ENCODE measurements at regions not wholly inside any gene's neighbourhood (a gene's known extent, or its start where the extent isn't known, plus 50 kb on each side); places are given as distances from the start of the nearest gene placed in this dataset.

DNA sequence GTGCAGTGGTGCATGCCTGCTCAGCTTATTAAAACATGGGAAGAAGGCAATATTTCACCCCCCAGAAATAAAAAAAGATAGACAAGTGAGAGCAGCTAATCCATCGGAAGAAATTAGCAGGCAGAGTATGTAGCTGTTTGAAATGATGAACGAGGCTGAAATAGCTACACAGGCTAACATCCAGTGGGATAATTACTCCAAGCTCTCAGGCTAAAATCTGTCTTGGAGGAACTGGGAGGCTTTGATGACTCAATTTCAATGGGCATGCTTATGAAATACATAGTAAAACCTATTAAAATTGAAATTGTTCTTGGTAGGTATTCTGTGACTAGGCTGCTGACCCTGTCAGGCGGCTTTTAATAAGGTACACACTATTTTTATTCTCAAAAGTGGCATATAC is 84.1 kb upstream of the RRP15 start:
- no peaks in the 10 kb centered on the region for H4K20me1 ChIP-seq (replicated peaks in 1 of 2; ENCODE audit: control insufficient read depth in 1 of 2, insufficient read depth in 2 of 2, low read length in 2 of 2)
- DNase-seq (ENCODE audit: low read depth in 1 of 2, low spot score in 2 of 2) (no peak), FAIRE-seq (no peak)
- H3K18ac ChIP-seq (ENCODE audit: extremely low read depth, low read length): no peak overlapping the region
- ChIA-PET POLR2A (ENCODE audit: partially characterized antibody) (interaction anchor here (0.6 kb wide), 1 partner anchor 18 kb away, joined by 3 read pairs; no protein-coding TSS in a partner anchor), CTCF (ENCODE audit: partially characterized antibody) (interaction anchor here (0.5 to 2.0 kb wide), 3 partner anchors 9 to 176 kb away, joined by 3 to 7 read pairs (median 5); no protein-coding TSS in a partner anchor)
- H3K56ac ChIP-seq (replicated peaks; ENCODE audit: insufficient read length, low read depth, low read length): no peak overlapping the region
- H2BK12ac ChIP-seq (ENCODE audit: low read depth, low read length): no peak overlapping the region
- H3K27ac ChIP-seq (ENCODE audit: low read depth, low read length): no peak overlapping the region
- H2BK120ac ChIP-seq (replicated peaks; ENCODE audit: low read depth, low read length): no peak overlapping the region
- H3K4ac ChIP-seq (replicated peaks; ENCODE audit: insufficient read length, low read depth, low read length): no peak overlapping the region
- no peak overlapping the region for H3K14ac ChIP-seq (ENCODE audit: insufficient read length)
- TF ChIP-seq BRCA1 (IDR thresholded peaks at IDR 0.05; ENCODE audit: low read depth, low read length): no peak
- no peak for TF ChIP-seq SP1 (IDR thresholded peaks at IDR 0.05; ENCODE audit: low read depth, low read length)
- TF ChIP-seq ZNF274 (IDR thresholded peaks at IDR 0.05; ENCODE audit: borderline replicate concordance, extremely low read depth, low read length): no peak
- no peaks in the 10 kb centered on the region for H3K79me2 ChIP-seq (ENCODE audit: control insufficient read depth in 1 of 2, insufficient read depth in 2 of 2, low read length in 2 of 2)
- 0 out of 2 replicates have a peak overlapping the region, but pooled peaks have one; percentile 2 for H2AFZ ChIP-seq (ENCODE audit: low read length)
- H2BK5ac ChIP-seq (ENCODE audit: low read depth, low read length): no peak overlapping the region
- no peak overlapping the region; a peak in 1 of 7 replicates for H3K9ac ChIP-seq (replicated peaks in 1 of 4; ENCODE audit: extremely low read depth in 1 of 4, low read depth in 3 of 4, low read length in 3 of 4)
- no peaks in the 10 kb centered on the region for H3K4me1 ChIP-seq (replicated peaks in 1 of 4; ENCODE audit: control insufficient read depth in 3 of 4, insufficient read depth in 4 of 4, low read length in 3 of 4)
- H2BK15ac ChIP-seq (ENCODE audit: low read length): no peak overlapping the region
- H3K36me3 ChIP-seq (ENCODE audit: control insufficient read depth in 2 of 4, insufficient read depth in 4 of 4, low read length in 3 of 4): no peaks in the 10 kb centered on the region
- WGBS, 2 experiments (ENCODE audit: extremely low coverage in 1 of 2, insufficient coverage in 1 of 2, insufficient read length in 1 of 2, insufficient replicate concordance in 2 of 2, low coverage in 1 of 2, low lambda C conversion rate in 2 of 2, missing lambda C conversion rate in 1 of 2): 94% methylated on average over 3 of the region's 3 CpGs; no CpG with 5 or more reads in 1 of the 2 experiments
- H3K23ac ChIP-seq (ENCODE audit: insufficient read length): no peak overlapping the region
- no peaks in the 10 kb centered on the region for H3K9me3 ChIP-seq (ENCODE audit: insufficient read depth in 2 of 2, low read depth in 1 of 2, low read length in 1 of 2)
- H2BK20ac ChIP-seq (ENCODE audit: low read length): no peak overlapping the region
- no peak overlapping the region for H2AK5ac ChIP-seq (ENCODE audit: low read depth, low read length)
- H3K23me2 ChIP-seq (ENCODE audit: low read depth, low read length): no peaks in the 10 kb centered on the region
- H4K8ac ChIP-seq (ENCODE audit: extremely low read depth, insufficient read depth, low read length): no peak overlapping the region
- no peaks in the 10 kb centered on the region for H3K79me1 ChIP-seq (ENCODE audit: low read depth, low read length)
- H3K4me2 ChIP-seq (ENCODE audit: insufficient read depth in 1 of 2, low read depth in 2 of 2, low read length in 2 of 2): no peak overlapping the region
- no peaks in the 10 kb centered on the region for H3K27me3 ChIP-seq (replicated peaks in 1 of 4; ENCODE audit: control insufficient read depth in 3 of 4, extremely low read depth in 1 of 4, insufficient read depth in 3 of 4, low read length in 3 of 4)
- H4K91ac ChIP-seq (replicated peaks; ENCODE audit: insufficient read length, low read length): no peak overlapping the region
- no peak overlapping the region for H3K4me3 ChIP-seq (ENCODE audit: extremely low read depth in 1 of 4, insufficient read depth in 2 of 4, low read depth in 3 of 4, low read length in 4 of 4)
- H4K5ac ChIP-seq (ENCODE audit: insufficient read length, low read depth, low read length): no peak overlapping the region
